ENCODE measurements at regions not wholly inside any gene's neighbourhood (a gene's known extent, or its start where the extent isn't known, plus 50 kb on each side); places are given as distances from the start of the nearest gene placed in this dataset.

- Histone ChIP-seq H3K27ac (ENCODE audit: low read depth in 1 of 2, low read length in 1 of 2) (no peak overlapping the region), H3K36me3 (ENCODE audit: control insufficient read depth in 4 of 4, insufficient read depth in 4 of 4, low read length in 4 of 4) (no peaks in the 10 kb centered on the region), H3K9ac (ENCODE audit: insufficient read depth in 1 of 2, low read length in 2 of 2) (no peak overlapping the region), H3K4me1 (ENCODE audit: control insufficient read depth in 5 of 5, insufficient read depth in 5 of 5, low read length in 5 of 5) (no peaks in the 10 kb centered on the region), H3K27me3 (ENCODE audit: control insufficient read depth in 3 of 3, insufficient read depth in 3 of 3, low read length in 2 of 3) (no peaks in the 10 kb centered on the region), H3K9me3 (ENCODE audit: control insufficient read depth in 4 of 4, insufficient read depth in 3 of 4, low read length in 3 of 4) (no peaks in the 10 kb centered on the region), H3K4me3 (no peak overlapping the region)
- ATAC-seq (ENCODE audit: insufficient read depth, low FRiP score) (no peak), DNase-seq (no peak)
- no peak for TF ChIP-seq CTCF (IDR thresholded peaks at IDR 0.05; ENCODE audit: control extremely low read depth, extremely low read depth)
These were observed 124.5 kb upstream of the GIMD1 start for GRCh38 chr4:106493086-106493485.

GRCh38 chr4:106486533-106486932 is 118.0 kb upstream of the GIMD1 start:
- Histone ChIP-seq H3K27ac (ENCODE audit: low read depth in 1 of 2, low read length in 1 of 2) (no peak overlapping the region), H3K36me3 (ENCODE audit: control insufficient read depth in 4 of 4, insufficient read depth in 4 of 4, low read length in 4 of 4) (no peaks in the 10 kb centered on the region), H3K4me1 (ENCODE audit: control insufficient read depth in 5 of 5, insufficient read depth in 5 of 5, low read length in 5 of 5) (no peaks in the 10 kb centered on the region), H3K4me3 (no peak overlapping the region), H3K9ac (ENCODE audit: insufficient read depth in 1 of 2, low read length in 2 of 2) (no peak overlapping the region), H3K27me3 (ENCODE audit: control insufficient read depth in 3 of 3, insufficient read depth in 3 of 3, low read length in 2 of 3) (no peaks in the 10 kb centered on the region), H3K9me3 (ENCODE audit: control insufficient read depth in 4 of 4, insufficient read depth in 3 of 4, low read length in 3 of 4) (peaks cover 0 to 3% (median 0%) of the 10 kb centered on the region in 4 donors)
- DNase-seq (no peak), ATAC-seq (ENCODE audit: insufficient read depth, low FRiP score) (no peak)
- 62 to 65% methylated on average over 2 of the region's 2 CpGs for WGBS, 2 donors
- TF ChIP-seq CTCF (IDR thresholded peaks at IDR 0.05; ENCODE audit: control extremely low read depth, extremely low read depth) = no peak

- Histone ChIP-seq H3K4me1 (ENCODE audit: control insufficient read depth in 5 of 5, insufficient read depth in 5 of 5, low read length in 5 of 5) (no peaks in the 10 kb centered on the region), H3K9me3 (ENCODE audit: control insufficient read depth in 4 of 4, insufficient read depth in 3 of 4, low read length in 3 of 4) (no peaks in the 10 kb centered on the region), H3K4me3 (no peak overlapping the region), H3K27ac (ENCODE audit: low read depth in 1 of 2, low read length in 1 of 2) (no peak overlapping the region), H3K9ac (ENCODE audit: insufficient read depth in 1 of 2, low read length in 2 of 2) (no peak overlapping the region), H3K27me3 (ENCODE audit: control insufficient read depth in 3 of 3, insufficient read depth in 3 of 3, low read length in 2 of 3) (no peaks in the 10 kb centered on the region), H3K36me3 (ENCODE audit: control insufficient read depth in 4 of 4, insufficient read depth in 4 of 4, low read length in 4 of 4) (no peaks in the 10 kb centered on the region)
- 82 to 88% methylated on average over 3 of the region's 3 CpGs for WGBS, 2 donors
- TF ChIP-seq CTCF (IDR thresholded peaks at IDR 0.05; ENCODE audit: control extremely low read depth, extremely low read depth) = no peak
- no peak for DNase-seq
- ATAC-seq (ENCODE audit: insufficient read depth, low FRiP score) = no peak
These were observed 113.2 kb upstream of the GIMD1 start for GRCh38 chr4:106481801-106482200.

- Histone ChIP-seq H3K9ac (ENCODE audit: insufficient read depth in 1 of 2, low read length in 2 of 2) (no peak overlapping the region), H3K4me1 (ENCODE audit: control insufficient read depth in 5 of 5, insufficient read depth in 5 of 5, low read length in 5 of 5) (no peaks in the 10 kb centered on the region), H3K27me3 (ENCODE audit: control insufficient read depth in 3 of 3, insufficient read depth in 3 of 3, low read length in 2 of 3) (no peaks in the 10 kb centered on the region), H3K36me3 (ENCODE audit: control insufficient read depth in 4 of 4, insufficient read depth in 4 of 4, low read length in 4 of 4) (no peaks in the 10 kb centered on the region), H3K27ac (ENCODE audit: low read depth in 1 of 2, low read length in 1 of 2) (no peak overlapping the region), H3K4me3 (no peak overlapping the region), H3K9me3 (ENCODE audit: control insufficient read depth in 4 of 4, insufficient read depth in 3 of 4, low read length in 3 of 4) (no peaks in the 10 kb centered on the region)
- no peak for TF ChIP-seq CTCF (IDR thresholded peaks at IDR 0.05; ENCODE audit: control extremely low read depth, extremely low read depth)
- 77 to 82% methylated on average over 5 of the region's 5 CpGs for WGBS, 2 donors
- ATAC-seq (ENCODE audit: insufficient read depth, low FRiP score) (no peak), DNase-seq (no peak)
These were observed 109.6 kb upstream of the GIMD1 start for GRCh38 chr4:106478152-106478551.

Data from lung (tissue), 11 donors.